ENCODE measurements at regions not wholly inside any gene's neighbourhood (a gene's known extent, or its start where the extent isn't known, plus 50 kb on each side); places are given as distances from the start of the nearest gene placed in this dataset.

DNA sequence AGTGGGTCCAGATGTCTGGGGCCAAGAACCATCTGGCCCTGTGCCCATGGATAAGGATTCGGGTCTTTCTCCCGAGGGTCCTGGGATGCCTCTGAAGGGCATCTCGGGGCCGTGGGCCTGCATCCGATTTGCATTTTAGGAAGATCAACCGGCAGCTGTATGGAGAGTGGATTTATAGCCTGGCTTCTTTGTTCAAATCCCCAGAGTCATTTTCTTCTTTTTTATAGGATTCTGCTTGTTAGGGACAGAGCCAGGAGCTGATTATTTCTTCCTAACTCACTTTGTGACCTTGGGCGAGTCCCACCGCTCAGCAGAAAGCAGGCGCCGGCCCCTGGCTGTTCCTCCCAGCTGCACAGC is 52.9 kb upstream of the APCDD1L start:
- intact Hi-C loops (cut with DNase I; ENCODE audit: low total_unique reads), result no loop called here
- H3K27me3 ChIP-seq (replicated peaks in 1 of 7), result peaks cover 0 to 38% (median 0%) of the 10 kb centered on the region in 7 donors
- no peak overlapping the region for H3K4me3 ChIP-seq
- no peak overlapping the region for H3K27ac ChIP-seq
- TF ChIP-seq, protein P1, sequence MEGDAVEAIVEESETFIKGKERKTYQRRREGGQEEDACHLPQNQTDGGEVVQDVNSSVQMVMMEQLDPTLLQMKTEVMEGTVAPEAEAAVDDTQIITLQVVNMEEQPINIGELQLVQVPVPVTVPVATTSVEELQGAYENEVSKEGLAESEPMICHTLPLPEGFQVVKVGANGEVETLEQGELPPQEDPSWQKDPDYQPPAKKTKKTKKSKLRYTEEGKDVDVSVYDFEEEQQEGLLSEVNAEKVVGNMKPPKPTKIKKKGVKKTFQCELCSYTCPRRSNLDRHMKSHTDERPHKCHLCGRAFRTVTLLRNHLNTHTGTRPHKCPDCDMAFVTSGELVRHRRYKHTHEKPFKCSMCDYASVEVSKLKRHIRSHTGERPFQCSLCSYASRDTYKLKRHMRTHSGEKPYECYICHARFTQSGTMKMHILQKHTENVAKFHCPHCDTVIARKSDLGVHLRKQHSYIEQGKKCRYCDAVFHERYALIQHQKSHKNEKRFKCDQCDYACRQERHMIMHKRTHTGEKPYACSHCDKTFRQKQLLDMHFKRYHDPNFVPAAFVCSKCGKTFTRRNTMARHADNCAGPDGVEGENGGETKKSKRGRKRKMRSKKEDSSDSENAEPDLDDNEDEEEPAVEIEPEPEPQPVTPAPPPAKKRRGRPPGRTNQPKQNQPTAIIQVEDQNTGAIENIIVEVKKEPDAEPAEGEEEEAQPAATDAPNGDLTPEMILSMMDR (IDR thresholded peaks at IDR 0.05 in 8 of 11, conservative IDR thresholded peaks at IDR 0.05 in 3 of 11), result no peak
- TF ChIP-seq POLR2A (IDR thresholded peaks at IDR 0.05) (no peak), POLR2AphosphoS5 (IDR thresholded peaks at IDR 0.05) (no peak)
- H3K36me3 ChIP-seq, result no peaks in the 10 kb centered on the region
- peaks cover 0 to 10% (median 2%) of the 10 kb centered on the region in 8 donors for H3K9me3 ChIP-seq
- H3K4me1 ChIP-seq, result no peaks in the 10 kb centered on the region
- DNase-seq, result peak; percentile 7
- 66 to 85% (median 77%) methylated on average over 10 of the region's 10 CpGs for WGBS, 5 donors

DNA sequence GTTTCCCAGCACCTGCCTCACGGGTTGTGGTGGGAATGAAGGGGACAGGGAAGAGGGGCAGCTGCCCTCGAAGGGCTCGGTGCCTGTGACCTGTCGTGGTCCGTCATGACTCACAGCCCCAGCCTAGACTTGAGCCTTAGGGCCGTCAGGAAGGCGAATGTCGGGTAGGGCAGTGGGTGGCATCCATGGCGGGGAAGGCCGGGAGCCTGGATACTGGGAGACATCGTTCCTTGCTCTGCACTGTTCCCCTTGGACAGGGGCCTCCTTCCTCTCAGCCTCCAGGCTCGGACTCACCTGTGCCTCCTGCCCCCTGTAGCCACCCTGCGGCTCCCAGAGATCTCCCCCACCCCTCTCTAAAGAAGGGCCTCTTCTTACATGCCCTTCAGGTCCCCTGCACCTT is 52.2 kb upstream of the APCDD1L start:
- no peak overlapping the region for H3K4me3 ChIP-seq
- peak; percentile 45 for DNase-seq
- H3K4me1 ChIP-seq, result no peaks in the 10 kb centered on the region
- H3K27ac ChIP-seq, result no peak overlapping the region
- peaks cover 0 to 10% (median 2%) of the 10 kb centered on the region in 8 donors for H3K9me3 ChIP-seq
- intact Hi-C loops (cut with DNase I; ENCODE audit: low total_unique reads), result no loop called here
- peaks cover 0 to 38% (median 0%) of the 10 kb centered on the region in 7 donors for H3K27me3 ChIP-seq (replicated peaks in 1 of 7)
- H3K36me3 ChIP-seq, result no peaks in the 10 kb centered on the region
- no peak for TF ChIP-seq POLR2AphosphoS5 (IDR thresholded peaks at IDR 0.05)
- TF ChIP-seq POLR2A (IDR thresholded peaks at IDR 0.05), result no peak
- TF ChIP-seq, protein P1 (IDR thresholded peaks at IDR 0.05 in 8 of 11, conservative IDR thresholded peaks at IDR 0.05 in 3 of 11), result no peak
- WGBS, 5 donors, result 82 to 94% (median 88%) methylated on average over 13 of the region's 13 CpGs

DNA sequence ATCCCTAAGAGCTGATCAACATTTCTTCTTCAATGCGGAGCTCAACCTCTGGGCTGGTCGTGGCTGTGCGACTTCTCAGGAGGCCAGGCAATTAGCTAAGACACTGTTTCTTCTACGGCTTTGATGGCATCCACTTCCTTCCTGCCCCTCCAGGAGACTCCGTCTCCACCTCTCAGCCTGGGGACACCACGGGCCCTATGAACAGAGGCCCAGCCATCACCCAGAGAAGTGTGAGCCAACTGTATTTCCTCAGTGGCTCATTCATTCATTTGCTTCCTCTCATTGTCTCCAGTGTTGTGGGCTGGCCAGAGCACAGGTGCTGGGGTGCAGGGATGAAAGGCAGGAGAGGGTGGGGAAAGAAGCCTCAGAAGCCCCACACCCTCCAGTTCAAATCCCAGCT is 51.8 kb upstream of the APCDD1L start:
- Histone ChIP-seq H3K27ac (no peak overlapping the region), H3K4me3 (no peak overlapping the region), H3K36me3 (no peaks in the 10 kb centered on the region), H3K9me3 (peaks cover 0 to 10% (median 2%) of the 10 kb centered on the region in 8 donors), H3K27me3 (replicated peaks in 1 of 7) (peaks cover 0 to 38% (median 0%) of the 10 kb centered on the region in 7 donors), H3K4me1 (no peaks in the 10 kb centered on the region)
- TF ChIP-seq POLR2A (IDR thresholded peaks at IDR 0.05), result no peak
- no peak for TF ChIP-seq POLR2AphosphoS5 (IDR thresholded peaks at IDR 0.05)
- TF ChIP-seq, protein P1 (IDR thresholded peaks at IDR 0.05 in 8 of 11, conservative IDR thresholded peaks at IDR 0.05 in 3 of 11), result no peak
- intact Hi-C loops (cut with DNase I; ENCODE audit: low total_unique reads), result no loop called here
- 37 to 51% (median 42%) methylated on average over 6 of the region's 6 CpGs for WGBS, 5 donors
- peak; percentile 20 for DNase-seq

DNA sequence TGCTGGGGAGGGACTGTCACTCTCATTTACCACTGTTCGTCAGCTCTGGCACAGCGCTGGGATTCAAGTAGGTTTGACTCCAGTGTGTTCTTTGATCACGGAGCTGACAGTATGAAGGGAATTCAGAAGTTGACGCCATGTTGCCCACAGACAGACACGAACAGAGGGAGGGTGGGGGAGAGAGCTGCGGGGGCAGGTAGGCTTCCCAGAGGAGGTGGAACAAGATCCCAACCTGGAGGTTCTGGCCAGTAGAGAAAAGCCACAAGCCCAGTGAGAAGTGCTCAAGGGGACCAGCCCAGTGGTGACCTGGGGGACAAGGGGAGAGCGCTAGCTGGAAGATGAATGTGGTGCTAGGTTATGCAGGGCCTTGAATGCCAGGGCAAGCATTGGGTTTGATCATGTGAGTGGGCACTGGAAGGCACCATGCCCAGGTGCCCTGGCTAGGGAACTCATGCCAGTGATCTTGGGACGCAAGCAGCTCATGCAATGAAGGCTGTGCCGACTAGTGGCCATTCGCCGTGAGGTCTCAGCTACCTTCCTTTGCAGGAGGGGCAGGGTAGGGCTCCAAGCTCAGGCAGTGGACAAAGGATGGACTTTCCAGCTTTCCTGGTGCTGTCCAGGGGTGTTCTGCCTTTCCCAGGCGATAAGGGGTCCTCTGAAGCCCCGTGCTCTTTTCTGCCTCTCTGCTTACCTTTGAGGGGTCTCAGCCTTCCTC is 50.4 kb upstream of the APCDD1L start:
- no peak overlapping the region for H3K27ac ChIP-seq
- H3K27me3 ChIP-seq (replicated peaks in 1 of 7), result peaks cover 0 to 35% (median 0%) of the 10 kb centered on the region in 7 donors
- no peak overlapping the region for H3K4me3 ChIP-seq
- peaks cover 0 to 10% (median 2%) of the 10 kb centered on the region in 8 donors for H3K9me3 ChIP-seq
- 87 to 96% (median 92%) methylated on average over 13 of the region's 13 CpGs for WGBS, 5 donors
- no peaks in the 10 kb centered on the region for H3K36me3 ChIP-seq
- intact Hi-C loops (cut with DNase I; ENCODE audit: low total_unique reads), result no loop called here
- TF ChIP-seq POLR2A (IDR thresholded peaks at IDR 0.05), result no peak
- TF ChIP-seq, protein P1 (IDR thresholded peaks at IDR 0.05 in 8 of 11, conservative IDR thresholded peaks at IDR 0.05 in 3 of 11), result no peak
- no peak for TF ChIP-seq POLR2AphosphoS5 (IDR thresholded peaks at IDR 0.05)
- no peaks in the 10 kb centered on the region for H3K4me1 ChIP-seq
- DNase-seq, result peak; percentile 52

Data from spleen (tissue), 11 donors.